NCI-H748 (cell line): ENCODE measurements at regions not wholly inside any gene's neighbourhood (a gene's known extent, or its start where the extent isn't known, plus 50 kb on each side); places are given as distances from the start of the nearest gene placed in this dataset.
A peak's percentile ranks its signal among the peaks of the same experiment; 100 is the strongest.
"Not testable (repeated sequence)": the region's sequence is repeated elsewhere in the genome, so short reads cannot be mapped to it uniquely, and the experiment has no call there.

Experiments
- DNase-seq: peaks from one replicate; lab custom pipeline; 2025; ENCODE audit not compliant: unreplicated experiment; lab: John Stamatoyannopoulos, UW

DNA sequence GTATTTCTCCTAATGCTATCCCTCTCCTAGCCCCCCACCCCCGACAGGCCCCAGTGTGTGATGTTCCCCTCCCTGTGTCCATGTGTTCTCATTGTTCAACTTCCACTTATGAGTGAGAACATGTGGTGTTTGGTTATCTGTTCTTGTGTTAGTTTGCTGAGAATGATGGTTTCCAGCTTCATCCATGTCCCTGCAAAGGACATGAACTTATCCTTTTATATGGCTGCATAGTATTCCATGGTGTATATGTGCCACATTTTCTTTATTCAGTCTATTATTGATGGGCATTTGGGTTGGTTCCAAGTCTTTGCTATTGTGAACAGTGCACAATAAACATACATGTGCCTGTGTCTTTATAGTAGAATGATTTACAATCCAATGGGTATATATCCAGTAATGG lies 362.0 kb upstream of the GYPC start:
- not testable (repeated sequence) for DNase-seq

DNA sequence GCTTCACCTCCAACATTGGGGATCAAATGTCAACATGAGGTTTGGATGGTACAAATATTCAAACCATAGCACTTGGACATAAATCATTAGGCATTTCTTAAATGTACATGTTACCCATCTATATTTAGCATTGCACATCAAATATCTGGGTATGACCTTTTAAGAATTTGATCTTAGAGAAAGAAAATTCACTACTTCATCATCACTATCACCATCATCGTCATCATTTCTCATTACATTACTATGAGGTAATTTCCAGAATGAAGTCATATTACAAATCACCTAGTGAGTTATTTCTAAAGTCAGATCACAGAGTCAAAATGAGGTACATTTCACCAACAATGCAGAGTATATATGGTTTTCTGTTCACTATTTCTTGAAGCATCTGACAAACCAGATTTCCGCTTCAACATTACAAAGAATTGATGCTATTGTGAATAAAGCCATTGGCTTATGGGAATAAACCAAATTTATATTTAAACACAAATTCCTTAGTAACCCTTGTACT lies 356.4 kb upstream of the GYPC start:
- DNase-seq = no peak

- DNase-seq = no peak
Observed at GRCh38 chr2:126300348-126300747, 355.6 kb upstream of the GYPC start.

GRCh38 chr2:126302043-126302442 lies 353.9 kb upstream of the GYPC start:
- DNase-seq = no peak

DNA sequence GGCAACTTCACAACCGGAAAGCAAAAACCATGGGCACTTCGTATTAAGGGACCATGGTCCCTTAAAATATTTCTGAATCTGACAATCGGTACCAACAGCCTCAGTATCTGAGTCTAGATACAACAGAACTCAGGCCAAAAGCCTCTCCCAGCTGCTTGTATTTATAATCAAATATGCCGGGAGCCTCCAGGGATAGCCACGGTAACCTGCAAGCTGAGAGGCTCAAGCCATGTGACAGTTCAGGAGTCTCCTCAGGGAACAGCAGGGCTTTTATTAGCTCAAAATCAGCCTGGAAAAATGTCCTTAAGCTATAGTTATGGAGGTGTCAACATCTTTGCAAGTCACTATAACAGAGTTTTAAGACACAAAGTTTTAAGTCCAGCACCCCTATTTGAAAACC lies 352.8 kb upstream of the GYPC start:
- DNase-seq = peak; percentile 22

DNA sequence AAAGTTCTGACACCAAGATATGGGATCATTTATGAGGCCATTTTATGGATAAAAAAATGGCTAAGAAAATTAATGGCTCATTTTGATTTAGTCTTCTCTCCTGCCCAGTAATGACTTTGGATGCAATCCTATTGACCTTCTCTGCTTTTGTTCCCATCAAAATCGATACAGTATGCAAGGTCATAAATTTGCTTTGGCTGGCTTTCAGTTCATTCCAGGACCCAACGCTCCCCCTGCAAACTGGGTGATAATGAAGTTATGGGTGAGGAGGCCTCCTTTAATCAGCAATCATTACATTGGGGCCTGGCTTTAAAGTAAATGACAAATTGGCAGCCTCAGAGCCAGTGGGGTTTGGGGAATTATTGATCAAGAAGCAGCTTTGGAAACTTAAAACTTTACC lies 351.8 kb upstream of the GYPC start:
- no peak for DNase-seq

DNA sequence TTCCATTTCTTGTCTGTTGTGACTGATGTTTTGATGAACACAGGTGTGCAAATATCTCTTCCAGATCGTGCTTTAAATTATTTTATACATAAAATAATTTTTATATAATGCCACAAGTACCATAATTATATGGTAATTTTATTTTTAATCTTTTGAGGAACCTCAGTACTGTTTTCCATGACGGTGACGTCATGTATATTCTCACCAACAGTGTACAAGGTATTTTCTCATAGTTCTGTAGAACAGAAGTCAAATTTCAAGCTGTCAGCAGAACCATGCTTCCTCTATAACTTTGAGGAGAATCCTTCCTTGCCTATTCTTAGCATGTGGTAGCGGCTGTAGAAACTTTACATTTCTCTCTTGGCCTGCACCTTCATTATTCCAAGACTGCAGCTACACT lies 349.4 kb upstream of the GYPC start:
- DNase-seq = no peak

- DNase-seq = peak; percentile 48
Observed at GRCh38 chr2:126307740-126308139, 348.2 kb upstream of the GYPC start.

DNA sequence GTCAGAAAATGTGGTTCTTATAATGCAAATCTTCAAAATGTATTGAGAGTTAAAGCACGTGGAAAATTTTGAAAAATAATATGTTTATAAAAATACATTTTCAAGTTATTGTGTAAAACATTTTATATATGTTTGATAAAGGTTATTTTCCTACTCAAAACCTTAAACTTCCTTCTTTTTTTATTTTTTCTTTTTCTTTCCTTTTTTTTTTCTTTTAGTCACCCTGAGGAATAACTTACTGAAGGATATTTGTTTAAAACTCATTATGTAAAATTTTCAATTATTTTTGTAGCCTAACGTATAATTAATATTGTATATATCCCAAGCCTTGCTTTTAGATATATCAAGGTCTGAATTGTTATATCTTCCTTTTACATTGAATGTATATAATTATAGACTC lies 346.8 kb upstream of the GYPC start:
- no peak for DNase-seq

DNA sequence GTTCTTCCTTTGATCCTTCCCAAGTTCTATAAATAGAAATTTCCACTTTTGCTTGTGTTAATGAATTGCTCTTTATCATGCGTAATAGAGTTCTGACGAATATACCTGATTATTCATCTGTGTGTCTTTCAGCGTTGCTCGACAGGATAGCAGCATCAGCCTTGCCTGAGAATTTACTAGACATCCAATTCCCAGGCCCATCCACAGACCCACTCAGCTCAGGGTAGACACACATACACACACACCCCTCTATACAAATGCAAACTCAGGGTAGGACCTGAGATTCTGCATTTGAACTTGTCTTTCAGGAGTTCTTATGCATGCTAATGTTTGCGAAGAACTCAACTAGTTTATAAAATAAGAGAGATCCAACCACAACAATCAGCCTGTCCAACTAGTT lies 343.4 kb upstream of the GYPC start:
- no peak for DNase-seq

GRCh38 chr2:126315828-126316227 lies 340.1 kb upstream of the GYPC start:
- no peak for DNase-seq

DNA sequence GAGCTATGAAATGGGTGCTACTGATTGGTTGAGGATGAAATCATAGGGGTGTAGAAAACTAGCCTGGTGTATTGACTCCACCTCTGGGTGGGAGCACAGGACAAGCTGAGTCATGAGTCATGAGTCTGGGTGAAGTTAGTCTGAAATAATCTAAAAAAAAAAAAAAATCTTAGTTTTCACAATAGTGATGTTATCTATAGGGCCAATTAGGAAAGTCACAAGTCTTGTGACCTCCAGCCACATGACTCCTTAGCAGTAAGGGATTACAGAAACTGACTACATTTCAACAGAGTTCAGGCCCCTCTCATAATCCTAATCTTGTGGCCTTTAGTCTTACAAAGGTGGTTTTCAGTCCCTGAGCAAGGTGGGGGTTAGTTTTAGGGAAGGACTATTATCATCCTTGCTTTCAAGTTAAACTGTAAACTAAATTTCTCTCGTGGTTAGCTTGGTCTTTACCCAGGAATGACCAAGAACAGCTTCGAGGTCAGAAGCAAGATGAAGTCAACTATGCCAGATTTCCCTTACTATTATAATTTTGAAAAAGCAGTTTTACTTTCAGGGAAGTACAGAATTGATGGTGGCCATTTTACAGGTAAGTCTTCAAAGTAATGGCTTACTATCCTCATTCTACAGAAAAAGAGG lies 338.0 kb upstream of the GYPC start:
- no peak for DNase-seq

GRCh38 chr2:126322342-126322741 lies 333.6 kb upstream of the GYPC start:
- DNase-seq = no peak

GRCh38 chr2:126325202-126325601 lies 330.8 kb upstream of the GYPC start:
- DNase-seq = no peak

- no peak for DNase-seq
Observed at GRCh38 chr2:126329173-126329572, 326.8 kb upstream of the GYPC start.

DNA sequence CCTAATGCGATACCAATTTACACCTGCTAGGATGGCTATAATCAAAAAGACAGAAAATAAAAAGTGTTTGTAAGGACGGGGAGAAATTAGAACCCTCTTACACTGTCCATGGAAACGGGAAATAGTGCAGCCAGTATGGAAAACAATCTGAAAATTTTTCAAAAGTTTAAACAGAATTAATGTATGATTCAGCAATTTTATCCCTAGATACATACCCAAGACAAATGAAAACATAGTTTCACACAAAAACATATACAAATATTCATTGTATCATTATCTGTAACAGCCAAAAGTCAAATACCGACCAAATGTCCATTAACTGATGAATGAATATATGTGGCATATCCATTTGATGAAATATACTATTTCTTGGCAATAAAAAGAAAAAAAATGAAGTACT lies 313.5 kb upstream of the GYPC start:
- no peak for DNase-seq

GRCh38 chr2:126343136-126343535 lies 312.8 kb upstream of the GYPC start:
- DNase-seq = no peak

DNA sequence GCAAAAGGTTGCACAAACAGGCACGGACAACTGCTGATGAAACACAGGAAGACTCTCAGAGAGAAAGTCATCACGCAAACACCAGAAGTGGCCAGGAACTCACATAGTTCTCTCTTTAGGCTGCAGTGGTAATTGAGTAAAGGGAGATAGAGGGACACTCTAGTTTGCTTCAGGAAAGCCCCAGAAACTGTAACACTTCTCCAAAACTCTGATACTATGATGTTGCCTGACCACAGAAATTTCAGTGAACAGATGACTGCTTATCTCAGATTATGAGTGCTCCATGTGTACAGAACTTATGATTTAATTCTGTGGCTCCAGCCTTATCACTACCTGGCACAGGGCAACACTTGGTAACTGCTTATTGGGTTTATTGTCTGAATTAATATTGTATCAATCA lies 311.5 kb upstream of the GYPC start:
- no peak for DNase-seq

DNA sequence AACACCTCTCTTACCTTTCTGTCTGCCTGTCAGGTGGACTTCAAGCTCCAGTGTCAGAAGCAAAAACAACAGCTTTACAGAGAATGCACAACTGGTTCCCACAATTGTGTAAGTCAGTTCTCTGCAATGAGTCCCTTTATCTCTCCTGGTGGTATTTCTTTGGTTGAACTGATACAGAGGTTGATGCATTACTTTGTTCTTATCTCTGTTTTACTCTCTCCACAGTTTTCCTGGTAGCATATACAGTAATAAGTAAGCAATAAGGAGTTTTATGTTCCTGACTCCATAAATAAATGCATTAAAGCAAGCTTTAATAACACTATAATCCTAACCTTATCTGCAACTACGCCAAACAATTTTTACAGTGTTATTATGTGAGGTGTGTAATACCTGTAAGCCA lies 310.3 kb upstream of the GYPC start:
- no peak for DNase-seq

GRCh38 chr2:126356631-126357030 lies 299.3 kb upstream of the GYPC start:
- DNase-seq = no peak

- no peak for DNase-seq
Observed at GRCh38 chr2:126358122-126358521, 297.8 kb upstream of the GYPC start.

GRCh38 chr2:126359494-126359893 lies 296.5 kb upstream of the GYPC start:
- peak; percentile 40 for DNase-seq

- DNase-seq = no peak
Observed at GRCh38 chr2:126367361-126367760, 288.6 kb upstream of the GYPC start.
